K562 (cell line): ENCODE measurements at regions not wholly inside any gene's neighbourhood (a gene's known extent, or its start where the extent isn't known, plus 50 kb on each side); places are given as distances from the start of the nearest gene placed in this dataset.

Experiments
- ATF7 ChIP-seq: fragments of 450-650 bp; IDR thresholded peaks from 2 replicates; pipeline ENCODE4 v1.7.1; 2014; ENCODE audit warnings: mild to moderate bottlenecking, moderate library complexity
- E2F8 ChIP-seq: fragments of 450-650 bp; IDR thresholded peaks from 2 replicates; pipeline ENCODE4 v1.7.1; 2018; ENCODE audit warnings: mild to moderate bottlenecking, low read depth; ENCODE audit not compliant: partially characterized antibody
- FOXJ3 ChIP-seq: sonication (generic); formaldehyde crosslinking; IDR thresholded peaks from 2 replicates; pipeline ENCODE4 v1.4.0; 2020; ENCODE audit warnings: mild to moderate bottlenecking, missing genetic modification reagents
- GTF3C2 ChIP-seq: IDR thresholded peaks from 3 replicates; pipeline ENCODE4 v1.6.1; 2011; ENCODE audit warnings: borderline replicate concordance, mild to moderate bottlenecking, moderate library complexity; ENCODE audit not compliant: insufficient read length; ENCODE audit errors: extremely low read depth
- HCFC1 ChIP-seq: IDR thresholded peaks from 2 replicates; pipeline ENCODE4 v1.6.1; 2012; ENCODE audit warnings: low read depth, low read length, improper control_type of control experiment
- NELFE ChIP-seq: IDR thresholded peaks from 2 replicates; pipeline ENCODE4 v1.6.1; 2011; ENCODE audit warnings: mild to moderate bottlenecking; ENCODE audit not compliant: insufficient read depth, insufficient read length
- PPARD ChIP-seq: fragments of 250-450 bp; sonication (Bioruptor Pico); IDR thresholded peaks from 2 replicates; pipeline ENCODE4 v1.8.0; 2022; ENCODE audit warnings: inconsistent platforms, mild to moderate bottlenecking, moderate library complexity
- TFE3 ChIP-seq: fragments of 450-650 bp; formaldehyde crosslinking; IDR thresholded peaks from 2 replicates; pipeline ENCODE4 v1.4.0; 2020; ENCODE audit warnings: mild to moderate bottlenecking, mixed read lengths
- ZBTB7A ChIP-seq: IDR thresholded peaks from 2 replicates; pipeline ENCODE4 v1.6.1; 2011; ENCODE audit warnings: low read depth, mild to moderate bottlenecking, low read length, moderate library complexity, borderline replicate concordance; ENCODE audit not compliant: control insufficient read depth
- TF ChIP-seq, protein P1 (sequence below): fragments of 450-650 bp; IDR thresholded peaks from 2 replicates; pipeline ENCODE4 v1.6.1; 2017; ENCODE audit warnings: mild to moderate bottlenecking, moderate library complexity
- TF ChIP-seq, protein P2 (sequence below): sonication (generic); formaldehyde crosslinking; IDR thresholded peaks from 2 replicates; pipeline ENCODE4 v1.8.0; 2023; ENCODE audit warnings: missing genetic modification reagents, mild to moderate bottlenecking, borderline replicate concordance

GRCh38 chr5:81893961-81894360, 77.9 kb upstream of the ATG10 start (continued):
- TF ChIP-seq E2F8 (no peak), PPARD (CRISPR knock-in tag) (no peak), ZBTB7A (no peak), FOXJ3 (no peak), HCFC1 (no peak), NELFE (no peak), ATF7 (no peak), TFE3 (CRISPR knock-in tag) (no peak), GTF3C2 (no peak)
- TF ChIP-seq, protein P1, sequence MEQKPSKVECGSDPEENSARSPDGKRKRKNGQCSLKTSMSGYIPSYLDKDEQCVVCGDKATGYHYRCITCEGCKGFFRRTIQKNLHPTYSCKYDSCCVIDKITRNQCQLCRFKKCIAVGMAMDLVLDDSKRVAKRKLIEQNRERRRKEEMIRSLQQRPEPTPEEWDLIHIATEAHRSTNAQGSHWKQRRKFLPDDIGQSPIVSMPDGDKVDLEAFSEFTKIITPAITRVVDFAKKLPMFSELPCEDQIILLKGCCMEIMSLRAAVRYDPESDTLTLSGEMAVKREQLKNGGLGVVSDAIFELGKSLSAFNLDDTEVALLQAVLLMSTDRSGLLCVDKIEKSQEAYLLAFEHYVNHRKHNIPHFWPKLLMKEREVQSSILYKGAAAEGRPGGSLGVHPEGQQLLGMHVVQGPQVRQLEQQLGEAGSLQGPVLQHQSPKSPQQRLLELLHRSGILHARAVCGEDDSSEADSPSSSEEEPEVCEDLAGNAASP, result no peak
- TF ChIP-seq, protein P2, sequence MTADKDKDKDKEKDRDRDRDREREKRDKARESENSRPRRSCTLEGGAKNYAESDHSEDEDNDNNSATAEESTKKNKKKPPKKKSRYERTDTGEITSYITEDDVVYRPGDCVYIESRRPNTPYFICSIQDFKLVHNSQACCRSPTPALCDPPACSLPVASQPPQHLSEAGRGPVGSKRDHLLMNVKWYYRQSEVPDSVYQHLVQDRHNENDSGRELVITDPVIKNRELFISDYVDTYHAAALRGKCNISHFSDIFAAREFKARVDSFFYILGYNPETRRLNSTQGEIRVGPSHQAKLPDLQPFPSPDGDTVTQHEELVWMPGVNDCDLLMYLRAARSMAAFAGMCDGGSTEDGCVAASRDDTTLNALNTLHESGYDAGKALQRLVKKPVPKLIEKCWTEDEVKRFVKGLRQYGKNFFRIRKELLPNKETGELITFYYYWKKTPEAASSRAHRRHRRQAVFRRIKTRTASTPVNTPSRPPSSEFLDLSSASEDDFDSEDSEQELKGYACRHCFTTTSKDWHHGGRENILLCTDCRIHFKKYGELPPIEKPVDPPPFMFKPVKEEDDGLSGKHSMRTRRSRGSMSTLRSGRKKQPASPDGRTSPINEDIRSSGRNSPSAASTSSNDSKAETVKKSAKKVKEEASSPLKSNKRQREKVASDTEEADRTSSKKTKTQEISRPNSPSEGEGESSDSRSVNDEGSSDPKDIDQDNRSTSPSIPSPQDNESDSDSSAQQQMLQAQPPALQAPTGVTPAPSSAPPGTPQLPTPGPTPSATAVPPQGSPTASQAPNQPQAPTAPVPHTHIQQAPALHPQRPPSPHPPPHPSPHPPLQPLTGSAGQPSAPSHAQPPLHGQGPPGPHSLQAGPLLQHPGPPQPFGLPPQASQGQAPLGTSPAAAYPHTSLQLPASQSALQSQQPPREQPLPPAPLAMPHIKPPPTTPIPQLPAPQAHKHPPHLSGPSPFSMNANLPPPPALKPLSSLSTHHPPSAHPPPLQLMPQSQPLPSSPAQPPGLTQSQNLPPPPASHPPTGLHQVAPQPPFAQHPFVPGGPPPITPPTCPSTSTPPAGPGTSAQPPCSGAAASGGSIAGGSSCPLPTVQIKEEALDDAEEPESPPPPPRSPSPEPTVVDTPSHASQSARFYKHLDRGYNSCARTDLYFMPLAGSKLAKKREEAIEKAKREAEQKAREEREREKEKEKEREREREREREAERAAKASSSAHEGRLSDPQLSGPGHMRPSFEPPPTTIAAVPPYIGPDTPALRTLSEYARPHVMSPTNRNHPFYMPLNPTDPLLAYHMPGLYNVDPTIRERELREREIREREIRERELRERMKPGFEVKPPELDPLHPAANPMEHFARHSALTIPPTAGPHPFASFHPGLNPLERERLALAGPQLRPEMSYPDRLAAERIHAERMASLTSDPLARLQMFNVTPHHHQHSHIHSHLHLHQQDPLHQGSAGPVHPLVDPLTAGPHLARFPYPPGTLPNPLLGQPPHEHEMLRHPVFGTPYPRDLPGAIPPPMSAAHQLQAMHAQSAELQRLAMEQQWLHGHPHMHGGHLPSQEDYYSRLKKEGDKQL (CRISPR knock-in tag), result no peak
